LNCAP (cell line): ENCODE measurements at regions not wholly inside any gene's neighbourhood (a gene's known extent, or its start where the extent isn't known, plus 50 kb on each side); places are given as distances from the start of the nearest gene placed in this dataset.

Source experiments
- CTCF ChIP-seq: fragments of 450-650 bp; IDR thresholded peaks from 2 replicates; pipeline ENCODE4 v1.5.1; 2017; ENCODE audit warnings: mild to moderate bottlenecking

- no peak for TF ChIP-seq CTCF
Observed at GRCh38 chr4:108324450-108324849, 155.7 kb upstream of the LEF1 start.

- TF ChIP-seq CTCF, result no peak
Observed at GRCh38 chr4:108322497-108322896, 153.8 kb upstream of the LEF1 start.

- TF ChIP-seq CTCF, result no peak
Observed at GRCh38 chr4:108320061-108320460, 151.3 kb upstream of the LEF1 start.

GRCh38 chr4:108317377-108317776 lies 148.6 kb upstream of the LEF1 start:
- no peak for TF ChIP-seq CTCF

- no peak for TF ChIP-seq CTCF
Observed at GRCh38 chr4:108315694-108316093, 147.0 kb upstream of the LEF1 start.

- no peak for TF ChIP-seq CTCF
Observed at GRCh38 chr4:108314900-108315589, 146.3 kb upstream of the LEF1 start.

GRCh38 chr4:108313546-108314339 lies 145.0 kb upstream of the LEF1 start:
- no peak for TF ChIP-seq CTCF
